ENCODE measurements at regions not wholly inside any gene's neighbourhood (a gene's known extent, or its start where the extent isn't known, plus 50 kb on each side); places are given as distances from the start of the nearest gene placed in this dataset.
"Not testable (repeated sequence)": the region's sequence is repeated elsewhere in the genome, so short reads cannot be mapped to it uniquely, and the experiment has no call there.

GRCh38 chr18:51569561-51569960, 372.1 kb upstream of the MEX3C start:
- Histone ChIP-seq H3K9ac (no peak overlapping the region), H3K4me2 (no peak overlapping the region), H3K79me2 (ENCODE audit: insufficient read depth) (no peaks in the 10 kb centered on the region), H3K36me3 (replicated peaks in 1 of 2; ENCODE audit: control insufficient read depth in 1 of 2, insufficient read depth in 2 of 2, low read length in 1 of 2) (no peaks in the 10 kb centered on the region), H3K27me3 (ENCODE audit: insufficient read depth) (no peaks in the 10 kb centered on the region), H3K4me1 (ENCODE audit: control insufficient read depth in 1 of 2, insufficient read depth in 2 of 2, low read depth in 1 of 2, low read length in 1 of 2) (no peaks in the 10 kb centered on the region), H2AFZ (ENCODE audit: low read depth) (no peak overlapping the region), H3F3A (replicated peaks; ENCODE audit: insufficient read depth) (no peaks in the 10 kb centered on the region), H3K4me3 (ENCODE audit: low read depth in 2 of 2, low read length in 1 of 2) (no peak overlapping the region), H4K20me1 (ENCODE audit: insufficient read depth) (no peaks in the 10 kb centered on the region), H3K9me2 (no peaks in the 10 kb centered on the region), H3K9me3 (no peaks in the 10 kb centered on the region), H3K27ac (ENCODE audit: low read depth in 2 of 2, low read length in 1 of 2) (no peak overlapping the region)
- TF ChIP-seq USF1 (IDR thresholded peaks at IDR 0.05; ENCODE audit: borderline replicate concordance, low read depth) (no peak), EZH2phosphoT487 (IDR thresholded peaks at IDR 0.05; ENCODE audit: borderline replicate concordance, low read depth) (no peak), FOSL2 (IDR thresholded peaks at IDR 0.05; ENCODE audit: borderline replicate concordance, low read depth) (no peak), GATA2 (CRISPR knock-in tag; IDR thresholded peaks at IDR 0.05) (no peak), CHD2 (IDR thresholded peaks at IDR 0.05; ENCODE audit: low read length, partially characterized antibody) (no peak), IRF3 (IDR thresholded peaks at IDR 0.05; ENCODE audit: low read depth, low read length) (no peak), RXRA (IDR thresholded peaks at IDR 0.05; ENCODE audit: borderline replicate concordance, low read depth) (no peak), FOXM1 (IDR thresholded peaks at IDR 0.05; ENCODE audit: low read depth) (no peak), JUND (IDR thresholded peaks at IDR 0.05) (no peak), EP300 (IDR thresholded peaks at IDR 0.05; ENCODE audit: borderline replicate concordance in 1 of 2, low read depth in 1 of 2, low read length in 1 of 2) (no peak), GABPA (IDR thresholded peaks at IDR 0.05; ENCODE audit: low read depth) (no peak)
- ChIA-PET CTCF (no interaction called here), POLR2A (no interaction called here)
- WGBS (ENCODE audit: low lambda C conversion rate): 63% methylated on average over 2 of the region's 2 CpGs
- DNase-seq: no peak

- WGBS (ENCODE audit: low lambda C conversion rate): 61% methylated on average over 4 of the region's 4 CpGs
- H3K9me3 ChIP-seq; DNase-seq; CTCF ChIA-PET; H3K79me2 ChIP-seq (ENCODE audit: insufficient read depth); H2AFZ ChIP-seq (ENCODE audit: low read depth); H3K9ac ChIP-seq; H3K4me1 ChIP-seq (ENCODE audit: control insufficient read depth in 1 of 2, insufficient read depth in 2 of 2, low read depth in 1 of 2, low read length in 1 of 2); H3K27me3 ChIP-seq (ENCODE audit: insufficient read depth); H4K20me1 ChIP-seq (ENCODE audit: insufficient read depth); H3K4me2 ChIP-seq; H3K36me3 ChIP-seq (replicated peaks in 1 of 2; ENCODE audit: control insufficient read depth in 1 of 2, insufficient read depth in 2 of 2, low read length in 1 of 2); H3K4me3 ChIP-seq (ENCODE audit: low read depth in 2 of 2, low read length in 1 of 2); H3K27ac ChIP-seq (ENCODE audit: low read depth in 2 of 2, low read length in 1 of 2); POLR2A ChIA-PET; H3K9me2 ChIP-seq; H3F3A ChIP-seq (replicated peaks; ENCODE audit: insufficient read depth): not testable (repeated sequence)
Observed at GRCh38 chr18:51570071-51570470, 372.6 kb upstream of the MEX3C start.

- CTCF ChIA-PET: not testable (repeated sequence)
Observed at GRCh38 chr18:51573886-51574285, 376.4 kb upstream of the MEX3C start.

More at GRCh38 chr18:51573886-51574285, 376.4 kb upstream of the MEX3C start:
- H3F3A ChIP-seq (replicated peaks; ENCODE audit: insufficient read depth); H3K9ac ChIP-seq; H3K4me2 ChIP-seq; H3K27me3 ChIP-seq (ENCODE audit: insufficient read depth); H3K4me3 ChIP-seq (ENCODE audit: low read depth in 2 of 2, low read length in 1 of 2); H3K79me2 ChIP-seq (ENCODE audit: insufficient read depth); H3K36me3 ChIP-seq (replicated peaks in 1 of 2; ENCODE audit: control insufficient read depth in 1 of 2, insufficient read depth in 2 of 2, low read length in 1 of 2); DNase-seq; H3K9me3 ChIP-seq; H2AFZ ChIP-seq (ENCODE audit: low read depth); H3K9me2 ChIP-seq; POLR2A ChIA-PET; H4K20me1 ChIP-seq (ENCODE audit: insufficient read depth); H3K4me1 ChIP-seq (ENCODE audit: control insufficient read depth in 1 of 2, insufficient read depth in 2 of 2, low read depth in 1 of 2, low read length in 1 of 2); H3K27ac ChIP-seq (ENCODE audit: low read depth in 2 of 2, low read length in 1 of 2): not testable (repeated sequence)
- 74% methylated on average over 7 of the region's 8 CpGs for WGBS (ENCODE audit: low lambda C conversion rate)

All from SK-N-SH (cell line).